Caco-2 (cell line): ENCODE measurements at regions not wholly inside any gene's neighbourhood (a gene's known extent, or its start where the extent isn't known, plus 50 kb on each side); places are given as distances from the start of the nearest gene placed in this dataset.

Experiments used
- BruUV-seq: library from RNA; stranded (reverse); fragments of 400-500 nt; replicated peaks from 2 replicates; lab custom pipeline; 2021; lab: Mats Ljungman, UMichigan
- CTCF ChIA-PET: fragments of 300-600 bp; sonication (Branson Sonifier 250); formaldehyde crosslinking; loops from one replicate; lab custom pipeline; 2022; ENCODE audit warnings: antibody characterized with exemption; lab: Charles Lee
- POLR2A ChIA-PET: fragments of 300-600 bp; sonication (Branson Sonifier 250); formaldehyde crosslinking; loops from one replicate; lab custom pipeline; 2022; ENCODE audit warnings: antibody characterized with exemption; lab: Charles Lee
- DNase-seq, 2 experiments: peaks; one replicate each; pipeline versions ENCODE4 v3.0.0 to v3.0.0-alpha.2; 2020 to 2022
- H3K27me3 ChIP-seq: replicated peaks from 2 replicates; pipeline ENCODE4 v1.6.0; 2011; ENCODE audit warnings: low read length; ENCODE audit not compliant: control insufficient read depth, insufficient read depth
- H3K36me3 ChIP-seq: 2 replicates; pipeline ENCODE4 v1.5.1; 2011; ENCODE audit warnings: low read length; ENCODE audit not compliant: control insufficient read depth, insufficient read depth
- H3K4me1 ChIP-seq: fragments of 250-450 bp; sonication (Bioruptor Pico); 2 replicates; pipeline ENCODE4 v1.5.1; 2020; ENCODE audit warnings: mild to moderate bottlenecking
- H3K4me3 ChIP-seq: 2 replicates; pipeline ENCODE4 v1.5.1; 2011; ENCODE audit warnings: low read depth, mild to moderate bottlenecking, control low read depth, low read length
- H3K9me3 ChIP-seq: fragments of 250-450 bp; sonication (Bioruptor Pico); 2 replicates; pipeline ENCODE4 v1.5.1; 2020; ENCODE audit warnings: mild to moderate bottlenecking, moderate library complexity
- H3K27ac Mint-ChIP-seq: one replicate; pipeline ENCODE4 v1.8.0; 2022; ENCODE audit warnings: mixed read lengths; ENCODE audit not compliant: unreplicated experiment
- H3K27me3 Mint-ChIP-seq: one replicate; pipeline ENCODE4 v1.8.0; 2022; ENCODE audit warnings: mixed read lengths; ENCODE audit not compliant: insufficient read depth, unreplicated experiment
- H3K36me3 Mint-ChIP-seq: one replicate; pipeline ENCODE4 v1.8.0; 2022; ENCODE audit warnings: mild to moderate bottlenecking, mixed read lengths; ENCODE audit not compliant: insufficient read depth, unreplicated experiment
- H3K4me1 Mint-ChIP-seq: one replicate; pipeline ENCODE4 v1.8.0; 2022; ENCODE audit warnings: low read depth, mixed read lengths; ENCODE audit not compliant: unreplicated experiment
- H3K4me3 Mint-ChIP-seq: one replicate; pipeline ENCODE4 v1.8.0; 2022; ENCODE audit warnings: mild to moderate bottlenecking, moderate library complexity, mixed read lengths; ENCODE audit not compliant: unreplicated experiment
- H3K9me3 Mint-ChIP-seq: one replicate; pipeline ENCODE4 v1.8.0; 2022; ENCODE audit warnings: mixed read lengths; ENCODE audit not compliant: unreplicated experiment
- CTCF ChIP-seq, 2 experiments: fragments of 200-600 bp in 1 of 2; IDR thresholded peaks; 1 replicate in 1 of 2; 2 replicates in 1 of 2; pipeline versions ENCODE4 v1.5.1 to v1.8.0; 2011 to 2022; ENCODE audit warnings: antibody characterized with exemption in 1 of 2, control low read depth in 1 of 2, inconsistent platforms in 1 of 2, low read depth in 1 of 2, low read length in 1 of 2, mild to moderate bottlenecking in 1 of 2, moderate library complexity in 1 of 2; ENCODE audit not compliant: insufficient read depth in 1 of 2, severe bottlenecking in 1 of 2, unreplicated experiment in 1 of 2
- intact Hi-C: fragments of 100-400 bp; cut with micrococcal nuclease; formaldehyde crosslinking; loops from one replicate; pipeline ENCODE4 v1.10.0; 2022; ENCODE audit not compliant: unreplicated experiment

DNA sequence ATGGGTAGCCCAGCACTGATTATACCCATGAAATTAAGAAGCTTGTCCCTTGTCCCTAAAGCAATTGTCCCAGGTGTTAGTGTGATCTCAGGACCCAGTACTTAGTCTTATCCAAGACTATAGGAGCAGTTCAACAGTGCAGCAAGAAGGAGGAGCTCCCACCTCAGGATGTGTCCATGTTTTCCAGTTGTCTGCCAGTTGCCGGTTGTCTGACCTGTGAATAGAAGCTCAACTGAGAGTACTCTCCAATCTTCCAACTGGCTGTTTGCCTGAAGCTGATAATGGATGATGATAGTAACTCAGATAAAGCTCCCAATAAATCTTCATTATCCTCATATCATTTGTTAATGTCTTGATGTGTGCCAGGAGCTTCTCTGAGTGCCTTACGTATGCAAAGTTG is 107.2 kb upstream of the HTR2A start:
- H3K4me3 Mint-ChIP-seq: no peak overlapping the region
- Histone ChIP-seq H3K4me3 (no peak overlapping the region), H3K4me1 (no peaks in the 10 kb centered on the region), H3K36me3 (no peaks in the 10 kb centered on the region), H3K9me3 (no peaks in the 10 kb centered on the region), H3K27me3 (no peaks in the 10 kb centered on the region)
- no peak overlapping the region for H3K27ac Mint-ChIP-seq
- DNase-seq: no peak
- H3K27me3 Mint-ChIP-seq: peaks cover 17% of the 10 kb centered on the region
- CTCF ChIA-PET: interaction anchor here (0.6 kb wide), 1 partner anchor 553 kb away, joined by 3 read pairs; no protein-coding TSS in a partner anchor
- intact Hi-C loops: no loop called here
- TF ChIP-seq CTCF (IDR thresholded peaks at IDR 0.05; ENCODE audit: insufficient read depth in 1 of 2, low read depth in 1 of 2, low read length in 1 of 2, severe bottlenecking in 1 of 2, unreplicated experiment in 1 of 2): no peak
- H3K9me3 Mint-ChIP-seq: no peaks in the 10 kb centered on the region
- no peaks in the 10 kb centered on the region for H3K4me1 Mint-ChIP-seq
- no peaks in the 10 kb centered on the region for H3K36me3 Mint-ChIP-seq
- no TSS peak for BruUV-seq
- POLR2A ChIA-PET: no interaction called here

DNA sequence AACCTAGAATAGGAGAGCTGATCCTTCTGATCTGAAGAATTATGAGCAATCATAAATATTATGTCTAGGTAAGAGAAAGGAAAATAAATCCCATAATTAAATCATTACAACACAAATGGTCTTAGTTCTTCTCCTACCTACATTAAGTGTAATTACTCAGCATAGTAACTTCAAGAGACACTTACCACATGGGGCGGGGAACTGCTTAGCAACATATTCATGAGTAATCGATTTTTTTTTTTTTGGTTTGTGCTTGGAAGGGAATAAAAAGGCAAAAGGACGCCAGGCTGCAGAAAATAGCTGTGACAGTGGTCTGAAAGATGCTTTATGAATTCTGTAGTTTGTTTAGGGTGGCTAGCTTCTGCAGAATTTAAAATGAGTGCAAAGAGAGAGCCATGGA is 103.3 kb upstream of the HTR2A start:
- intact Hi-C loops: no loop called here
- ChIA-PET POLR2A (no interaction called here), CTCF (no interaction called here)
- no peaks in the 10 kb centered on the region for H3K36me3 ChIP-seq
- no peaks in the 10 kb centered on the region for H3K9me3 Mint-ChIP-seq
- no peak for TF ChIP-seq CTCF (IDR thresholded peaks at IDR 0.05; ENCODE audit: insufficient read depth in 1 of 2, low read depth in 1 of 2, low read length in 1 of 2, severe bottlenecking in 1 of 2, unreplicated experiment in 1 of 2)
- no peak overlapping the region for H3K27ac Mint-ChIP-seq
- BruUV-seq: no TSS peak
- no peaks in the 10 kb centered on the region for H3K4me1 ChIP-seq
- DNase-seq: no peak
- H3K4me1 Mint-ChIP-seq: no peaks in the 10 kb centered on the region
- peaks cover 30% of the 10 kb centered on the region for H3K27me3 Mint-ChIP-seq
- no peaks in the 10 kb centered on the region for H3K9me3 ChIP-seq
- H3K4me3 ChIP-seq: no peak overlapping the region
- no peaks in the 10 kb centered on the region for H3K27me3 ChIP-seq
- H3K4me3 Mint-ChIP-seq: no peak overlapping the region
- no peaks in the 10 kb centered on the region for H3K36me3 Mint-ChIP-seq

DNA sequence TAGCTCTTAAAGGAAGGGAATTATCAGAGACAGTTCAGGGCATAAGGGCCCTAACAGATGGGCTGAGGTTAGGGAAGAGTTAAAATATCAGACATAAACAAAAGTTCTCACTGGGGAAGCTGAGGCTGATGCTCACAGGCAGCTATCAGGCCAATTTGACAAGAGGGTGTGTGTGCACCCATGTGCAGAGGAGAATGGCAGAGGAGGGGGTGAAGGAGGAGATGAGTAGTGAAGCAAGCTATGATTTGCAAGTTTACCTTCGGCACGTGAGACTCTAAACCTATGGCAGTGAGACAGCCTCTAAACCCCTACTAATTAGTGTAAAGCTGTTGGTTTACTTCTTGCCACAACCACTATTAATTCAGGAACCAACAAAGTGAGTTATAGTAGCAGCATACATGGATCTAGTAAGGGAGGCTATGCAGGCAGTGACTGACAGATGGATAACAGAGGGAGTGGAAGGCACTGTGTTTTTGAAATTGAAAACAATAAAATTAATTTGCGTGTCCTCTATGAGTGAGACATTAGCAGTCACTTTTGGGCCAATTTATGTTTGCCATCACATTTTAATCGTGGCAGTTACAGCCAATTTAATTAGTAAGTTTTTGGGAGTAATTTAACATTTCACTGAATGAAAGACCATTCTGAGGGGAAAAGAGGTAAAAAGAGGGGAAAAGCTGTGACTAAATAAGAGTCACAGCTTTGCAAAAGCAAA is 99.6 kb upstream of the HTR2A start:
- POLR2A ChIA-PET: no interaction called here
- no peaks in the 10 kb centered on the region for H3K4me1 Mint-ChIP-seq
- intact Hi-C loops: no loop called here
- Histone ChIP-seq H3K27me3 (no peaks in the 10 kb centered on the region; the same call in 1 of the 2 replicates), H3K4me3 (no peak overlapping the region), H3K4me1 (no peaks in the 10 kb centered on the region), H3K36me3 (no peaks in the 10 kb centered on the region), H3K9me3 (no peaks in the 10 kb centered on the region)
- TF ChIP-seq CTCF (IDR thresholded peaks at IDR 0.05; ENCODE audit: insufficient read depth in 1 of 2, low read depth in 1 of 2, low read length in 1 of 2, severe bottlenecking in 1 of 2, unreplicated experiment in 1 of 2): no peak
- H3K27ac Mint-ChIP-seq: no peak overlapping the region
- H3K4me3 Mint-ChIP-seq: no peak overlapping the region
- no peaks in the 10 kb centered on the region for H3K9me3 Mint-ChIP-seq
- peaks cover 22% of the 10 kb centered on the region for H3K27me3 Mint-ChIP-seq
- CTCF ChIA-PET: interaction anchor here (1.1 kb wide), 1 partner anchor 22 kb away, joined by 3 read pairs; no protein-coding TSS in a partner anchor
- DNase-seq: no peak
- no peaks in the 10 kb centered on the region for H3K36me3 Mint-ChIP-seq
- BruUV-seq: no TSS peak
